PC-3 (cell line): ENCODE measurements at regions not wholly inside any gene's neighbourhood (a gene's known extent, or its start where the extent isn't known, plus 50 kb on each side); places are given as distances from the start of the nearest gene placed in this dataset.

Source experiments
- EZH2 ChIP-seq: fragments of 300-600 bp; sonication (generic); IDR thresholded peaks from one replicate; pipeline ENCODE4 v1.6.1; 2017; ENCODE audit warnings: antibody characterized with exemption, mild to moderate bottlenecking, low read length; ENCODE audit not compliant: unreplicated experiment
- EZH2phosphoT487 ChIP-seq: fragments of 300-600 bp; sonication (generic); IDR thresholded peaks from 2 replicates; pipeline ENCODE4 v1.6.1; 2018; ENCODE audit warnings: mild to moderate bottlenecking, antibody characterized with exemption, low read length, borderline replicate concordance
- TF ChIP-seq, protein P1 (sequence below): fragments of 300-600 bp; sonication (generic); conservative IDR thresholded peaks from 2 replicates; pipeline ENCODE4 v1.5.1; 2017; ENCODE audit warnings: antibody characterized with exemption, low read depth, mild to moderate bottlenecking, low read length

DNA sequence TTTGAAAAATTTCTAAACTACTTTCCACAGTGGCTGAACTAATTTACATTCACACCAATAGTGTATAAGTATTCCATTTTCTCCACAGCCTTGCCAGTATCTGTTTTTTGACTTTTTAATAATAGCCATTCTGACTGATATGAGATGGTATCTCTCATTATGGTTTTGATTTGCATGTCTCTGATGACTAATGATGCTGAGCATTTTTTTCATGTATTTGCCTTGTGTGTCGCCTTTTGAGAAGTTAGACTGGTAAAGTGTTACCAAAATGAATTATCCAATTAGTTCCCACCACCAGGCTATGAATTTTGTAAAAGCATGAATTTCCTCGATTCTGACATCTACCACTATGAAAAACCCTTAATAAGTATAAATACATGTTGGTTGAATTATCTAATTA is 242.2 kb upstream of the GK2 start:
- TF ChIP-seq, protein P1, sequence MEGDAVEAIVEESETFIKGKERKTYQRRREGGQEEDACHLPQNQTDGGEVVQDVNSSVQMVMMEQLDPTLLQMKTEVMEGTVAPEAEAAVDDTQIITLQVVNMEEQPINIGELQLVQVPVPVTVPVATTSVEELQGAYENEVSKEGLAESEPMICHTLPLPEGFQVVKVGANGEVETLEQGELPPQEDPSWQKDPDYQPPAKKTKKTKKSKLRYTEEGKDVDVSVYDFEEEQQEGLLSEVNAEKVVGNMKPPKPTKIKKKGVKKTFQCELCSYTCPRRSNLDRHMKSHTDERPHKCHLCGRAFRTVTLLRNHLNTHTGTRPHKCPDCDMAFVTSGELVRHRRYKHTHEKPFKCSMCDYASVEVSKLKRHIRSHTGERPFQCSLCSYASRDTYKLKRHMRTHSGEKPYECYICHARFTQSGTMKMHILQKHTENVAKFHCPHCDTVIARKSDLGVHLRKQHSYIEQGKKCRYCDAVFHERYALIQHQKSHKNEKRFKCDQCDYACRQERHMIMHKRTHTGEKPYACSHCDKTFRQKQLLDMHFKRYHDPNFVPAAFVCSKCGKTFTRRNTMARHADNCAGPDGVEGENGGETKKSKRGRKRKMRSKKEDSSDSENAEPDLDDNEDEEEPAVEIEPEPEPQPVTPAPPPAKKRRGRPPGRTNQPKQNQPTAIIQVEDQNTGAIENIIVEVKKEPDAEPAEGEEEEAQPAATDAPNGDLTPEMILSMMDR = no peak
- TF ChIP-seq EZH2 = no peak
- no peak for TF ChIP-seq EZH2phosphoT487
